GM19463 (cell line): ENCODE measurements at regions not wholly inside any gene's neighbourhood (a gene's known extent, or its start where the extent isn't known, plus 50 kb on each side); places are given as distances from the start of the nearest gene placed in this dataset.
A peak's percentile ranks its signal among the peaks of the same experiment; 100 is the strongest.
"Not testable (repeated sequence)": the region's sequence is repeated elsewhere in the genome, so short reads cannot be mapped to it uniquely, and the experiment has no call there.

ENCODE experiments used
- ATAC-seq: cut with Tn5 transposase; IDR thresholded peaks from one replicate; pipeline ENCODE4 v1.9.1; 2021; ENCODE audit warnings: mild to moderate bottlenecking, moderate library complexity; ENCODE audit not compliant: unreplicated experiment

- ATAC-seq, result peak; percentile 65
These were observed 571.7 kb upstream of the TGIF2LX start for GRCh38 chrX:89350024-89350423.

- ATAC-seq, result not testable (repeated sequence)
These were observed 551.8 kb upstream of the TGIF2LX start for GRCh38 chrX:89369904-89370303.

- ATAC-seq, result not testable (repeated sequence)
These were observed 528.7 kb upstream of the TGIF2LX start for GRCh38 chrX:89393004-89393403.

- not testable (repeated sequence) for ATAC-seq
These were observed 518.9 kb upstream of the TGIF2LX start for GRCh38 chrX:89402818-89403217.

- not testable (repeated sequence) for ATAC-seq
These were observed 516.6 kb upstream of the TGIF2LX start for GRCh38 chrX:89405148-89405547.

GRCh38 chrX:89416930-89417329, 504.8 kb upstream of the TGIF2LX start:
- not testable (repeated sequence) for ATAC-seq

- ATAC-seq, result not testable (repeated sequence)
These were observed 489.0 kb upstream of the TGIF2LX start for GRCh38 chrX:89432652-89433231.
